OCI-LY1 (cell line): ENCODE measurements at regions not wholly inside any gene's neighbourhood (a gene's known extent, or its start where the extent isn't known, plus 50 kb on each side); places are given as distances from the start of the nearest gene placed in this dataset.

Experiments used
- H2AFZ ChIP-seq: fragments of 200-600 bp; sonication (generic), shearing (Covaris generic); 2 replicates; pipeline ENCODE4 v1.6.0; 2014; ENCODE audit warnings: antibody characterized with exemption, mild to moderate bottlenecking, low read length
- H3F3A ChIP-seq: fragments of 200-600 bp; sonication (generic), shearing (Covaris generic); 2 replicates; pipeline ENCODE4 v1.6.0; 2014; ENCODE audit warnings: mild to moderate bottlenecking, antibody characterized with exemption, low read length, moderate library complexity; ENCODE audit not compliant: insufficient read depth
- H3K27ac ChIP-seq: fragments of 200-600 bp; sonication (generic); 2 replicates; pipeline ENCODE4 v1.5.1; 2014; ENCODE audit warnings: low read length, mixed run types, mild to moderate bottlenecking, low read depth; ENCODE audit not compliant: poor library complexity, severe bottlenecking
- H3K27me3 ChIP-seq: fragments of 200-600 bp; sonication (generic); 2 replicates; pipeline ENCODE4 v1.6.0; 2014; ENCODE audit warnings: antibody characterized with exemption, mild to moderate bottlenecking, low read length, moderate library complexity; ENCODE audit not compliant: insufficient read depth
- H3K36me3 ChIP-seq: fragments of 200-600 bp; sonication (generic); 2 replicates; pipeline ENCODE4 v1.6.1; 2014; ENCODE audit warnings: mild to moderate bottlenecking, antibody characterized with exemption, low read length, moderate library complexity, mixed read lengths; ENCODE audit not compliant: insufficient read depth
- H3K4me1 ChIP-seq: fragments of 200-600 bp; sonication (generic); 2 replicates; pipeline ENCODE4 v1.5.1; 2014; ENCODE audit warnings: mild to moderate bottlenecking, low read length, moderate library complexity; ENCODE audit not compliant: insufficient read depth, severe bottlenecking
- H3K4me2 ChIP-seq: fragments of 200-600 bp; sonication (generic), shearing (Covaris generic); 2 replicates; pipeline ENCODE4 v1.6.1; 2014; ENCODE audit warnings: low read length
- H3K4me3 ChIP-seq: fragments of 200-600 bp; sonication (generic); 2 replicates; pipeline ENCODE4 v1.5.1; 2014; ENCODE audit warnings: low read length, low read depth, mild to moderate bottlenecking, mixed read lengths; ENCODE audit not compliant: poor library complexity, severe bottlenecking
- H3K79me2 ChIP-seq: fragments of 200-600 bp; shearing (Covaris generic); 2 replicates; pipeline ENCODE4 v1.6.1; 2016; ENCODE audit warnings: mixed run types, low read length, mixed read lengths; ENCODE audit not compliant: insufficient read depth
- H3K9ac ChIP-seq: fragments of 200-600 bp; sonication (generic), shearing (Covaris generic); 2 replicates; pipeline ENCODE4 v1.6.1; 2014; ENCODE audit warnings: mild to moderate bottlenecking, low read length, mixed read lengths
- H3K9me2 ChIP-seq: fragments of 200-600 bp; sonication (generic), shearing (Covaris generic); 2 replicates; pipeline ENCODE4 v1.6.1; 2014; ENCODE audit warnings: low read depth, mild to moderate bottlenecking, low read length, mixed read lengths
- H3K9me3 ChIP-seq: fragments of 200-600 bp; shearing (Covaris generic); 2 replicates; pipeline ENCODE4 v1.6.1; 2014; ENCODE audit warnings: low read length, mixed read lengths
- H4K20me1 ChIP-seq: fragments of 200-600 bp; sonication (generic), shearing (Covaris generic); 2 replicates; pipeline ENCODE4 v1.6.0; 2016; ENCODE audit warnings: mild to moderate bottlenecking, low read length; ENCODE audit not compliant: insufficient read depth
- CTCF ChIP-seq: fragments of 200-600 bp; sonication (generic), shearing (Covaris generic); IDR thresholded peaks from 2 replicates; pipeline ENCODE4 v1.5.1; 2017; ENCODE audit warnings: mild to moderate bottlenecking, antibody characterized with exemption, low read length, moderate library complexity, mixed read lengths
- EZH2 ChIP-seq: fragments of 200-600 bp; sonication (generic), shearing (Covaris generic); IDR thresholded peaks from 2 replicates; pipeline ENCODE4 v1.8.0; 2017; ENCODE audit warnings: borderline replicate concordance, mixed run types, mild to moderate bottlenecking, antibody characterized with exemption, low read length, moderate library complexity, mixed read lengths

DNA sequence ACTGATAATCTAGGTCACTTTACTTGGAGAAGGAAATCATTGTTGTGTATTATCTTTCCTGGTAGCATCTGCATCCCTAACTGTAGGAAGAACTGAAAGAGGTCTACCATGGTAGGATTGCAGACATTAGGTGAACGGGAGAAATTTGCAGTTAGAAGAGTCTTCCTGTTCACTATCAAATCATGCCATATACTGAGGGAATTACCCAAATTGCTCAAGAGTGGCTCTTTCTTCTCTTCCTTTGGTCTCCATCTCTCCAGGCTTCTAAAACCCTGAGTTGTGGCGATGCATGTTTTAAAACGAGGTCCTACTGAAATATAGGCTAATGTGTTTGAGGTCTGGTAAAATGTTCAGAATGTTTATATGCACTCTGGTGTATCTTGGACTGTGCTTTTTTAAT lies 85.3 kb upstream of the HK2 start:
- H3K9me2 ChIP-seq, result no peaks in the 10 kb centered on the region
- no peaks in the 10 kb centered on the region for H4K20me1 ChIP-seq
- H3K79me2 ChIP-seq, result no peaks in the 10 kb centered on the region
- H3K9ac ChIP-seq, result no peak overlapping the region
- H3K36me3 ChIP-seq, result no peaks in the 10 kb centered on the region
- no peaks in the 10 kb centered on the region for H3K9me3 ChIP-seq
- TF ChIP-seq CTCF, result no peak
- no peak for TF ChIP-seq EZH2
- no peaks in the 10 kb centered on the region for H3K27me3 ChIP-seq
- H3K27ac ChIP-seq, result no peak overlapping the region
- no peak overlapping the region for H3K4me2 ChIP-seq
- H3K4me1 ChIP-seq, result no peaks in the 10 kb centered on the region
- no peak overlapping the region for H3K4me3 ChIP-seq
- H2AFZ ChIP-seq, result no peak overlapping the region
- H3F3A ChIP-seq, result no peaks in the 10 kb centered on the region

- no peak overlapping the region for H3K9ac ChIP-seq
- no peak overlapping the region for H2AFZ ChIP-seq
- no peak overlapping the region for H3K4me3 ChIP-seq
- H3F3A ChIP-seq, result no peaks in the 10 kb centered on the region
- no peaks in the 10 kb centered on the region for H3K9me2 ChIP-seq
- no peaks in the 10 kb centered on the region for H3K9me3 ChIP-seq
- H3K36me3 ChIP-seq, result no peaks in the 10 kb centered on the region
- no peaks in the 10 kb centered on the region for H4K20me1 ChIP-seq
- TF ChIP-seq EZH2 (no peak), CTCF (no peak)
- no peaks in the 10 kb centered on the region for H3K79me2 ChIP-seq
- H3K27me3 ChIP-seq, result no peaks in the 10 kb centered on the region
- H3K4me2 ChIP-seq, result no peak overlapping the region
- H3K27ac ChIP-seq, result no peak overlapping the region
- no peaks in the 10 kb centered on the region for H3K4me1 ChIP-seq
These were observed 84.5 kb upstream of the HK2 start for GRCh38 chr2:74749432-74749831.

DNA sequence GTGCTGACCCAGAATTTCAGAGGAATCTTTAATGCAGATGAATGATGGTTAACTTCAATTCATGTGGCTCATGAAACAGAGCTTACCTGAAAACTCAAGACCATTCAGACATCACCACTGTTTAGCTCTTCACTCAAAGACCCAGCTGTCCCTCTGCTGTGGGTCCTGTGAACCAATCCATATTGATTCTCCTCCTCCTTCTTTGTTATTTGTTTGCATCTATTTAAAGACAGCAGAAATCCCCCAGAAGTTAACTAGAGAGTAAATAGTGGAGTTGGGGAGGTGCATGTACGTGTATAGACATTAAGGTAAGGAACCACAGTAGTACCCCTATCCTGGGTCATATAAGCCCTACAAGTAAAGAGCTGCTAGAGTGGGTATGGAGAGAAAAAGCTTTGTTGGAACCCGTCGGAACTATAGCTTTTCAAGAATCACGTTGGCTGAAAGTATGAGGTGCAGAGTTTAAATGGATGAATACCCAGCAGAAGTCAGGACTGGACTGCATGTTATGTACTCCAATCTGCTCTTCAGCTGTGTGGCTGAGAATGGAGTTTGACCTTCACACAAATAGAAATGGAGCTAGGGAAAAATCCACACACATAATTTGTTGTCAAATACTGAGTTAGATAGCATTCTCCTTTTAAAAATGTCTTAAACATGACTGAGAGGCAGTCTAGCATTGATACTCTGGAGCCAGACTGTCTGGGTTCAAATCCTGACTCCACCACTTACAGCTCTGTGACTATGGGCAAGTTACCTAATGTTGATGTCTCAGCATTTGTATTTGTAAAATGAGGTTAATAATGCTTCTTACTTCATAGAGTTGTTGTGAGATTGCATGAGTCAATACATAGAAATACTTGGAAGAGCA lies 81.7 kb upstream of the HK2 start:
- peaks cover 5% of the 10 kb centered on the region for H3K4me1 ChIP-seq
- no peak overlapping the region for H3K4me3 ChIP-seq
- no peak for TF ChIP-seq EZH2
- TF ChIP-seq CTCF, result no peak
- no peaks in the 10 kb centered on the region; the same call in 1 of the 2 replicates for H3K36me3 ChIP-seq
- 0 out of 2 replicates have a peak, but pooled peaks cover 3% of the 10 kb centered on the region for H3K9me3 ChIP-seq
- H3K79me2 ChIP-seq, result no peaks in the 10 kb centered on the region
- no peak overlapping the region for H3K9ac ChIP-seq
- H3K9me2 ChIP-seq, result no peaks in the 10 kb centered on the region
- H3K27me3 ChIP-seq, result no peaks in the 10 kb centered on the region
- no peak overlapping the region for H3K27ac ChIP-seq
- H2AFZ ChIP-seq, result no peak overlapping the region
- no peaks in the 10 kb centered on the region for H3F3A ChIP-seq
- H4K20me1 ChIP-seq, result no peaks in the 10 kb centered on the region
- no peak overlapping the region for H3K4me2 ChIP-seq
